Amygdala (tissue), 56 donors: ENCODE measurements at regions not wholly inside any gene's neighbourhood (a gene's known extent, or its start where the extent isn't known, plus 50 kb on each side); places are given as distances from the start of the nearest gene placed in this dataset.

ENCODE experiments used
- DNase-seq, 56 donors: peaks; one replicate each; lab custom pipeline; 2025; lab: John Stamatoyannopoulos, UW

DNA sequence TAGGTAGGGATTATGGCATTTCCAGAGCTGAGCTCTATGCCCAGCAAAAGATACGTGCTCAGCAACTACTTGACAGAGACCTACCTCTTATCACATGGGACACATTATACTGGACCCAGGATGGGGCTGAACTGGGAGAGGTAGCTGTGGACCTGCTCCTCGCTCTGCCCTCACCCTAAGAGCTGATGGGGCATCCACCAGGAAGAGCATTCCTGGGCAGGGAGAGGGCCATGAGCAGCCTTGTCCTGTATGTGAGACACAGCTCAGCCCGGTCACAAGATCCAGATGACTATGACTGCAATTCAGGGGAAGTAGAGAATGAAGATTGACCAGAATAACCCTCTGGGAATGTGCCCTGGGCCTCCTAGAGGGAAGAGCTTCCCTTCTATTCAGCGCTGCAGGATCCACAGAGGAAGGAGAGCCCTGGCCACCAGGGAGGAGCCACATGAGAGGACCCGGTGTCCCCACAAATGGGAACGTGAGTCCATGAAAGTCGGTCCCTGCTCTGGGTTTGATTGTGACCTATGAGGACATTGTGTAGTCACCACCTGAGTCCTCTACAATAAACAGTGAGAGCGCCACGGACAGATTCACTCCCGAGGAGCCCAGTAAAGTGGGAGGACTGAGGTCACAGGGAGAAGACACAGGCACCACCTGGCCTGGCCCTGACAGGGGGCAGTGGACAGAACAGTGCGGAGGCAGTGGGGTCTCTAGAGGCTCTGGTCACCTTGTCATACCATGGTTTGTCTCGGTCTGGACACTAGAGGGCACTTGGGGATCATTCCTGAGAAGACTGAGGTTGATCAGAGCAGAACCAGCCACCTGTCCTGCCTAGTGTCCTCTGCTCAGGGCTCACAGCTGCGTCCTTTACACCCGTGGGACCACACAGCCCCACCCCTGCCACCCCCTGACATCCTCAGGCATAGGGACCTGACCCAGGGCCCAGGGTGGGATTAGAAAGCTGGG lies 99.5 kb downstream of the ZNF280B start:
- peak in 2 of 56 donors; percentile 3 to 18 for DNase-seq

DNA sequence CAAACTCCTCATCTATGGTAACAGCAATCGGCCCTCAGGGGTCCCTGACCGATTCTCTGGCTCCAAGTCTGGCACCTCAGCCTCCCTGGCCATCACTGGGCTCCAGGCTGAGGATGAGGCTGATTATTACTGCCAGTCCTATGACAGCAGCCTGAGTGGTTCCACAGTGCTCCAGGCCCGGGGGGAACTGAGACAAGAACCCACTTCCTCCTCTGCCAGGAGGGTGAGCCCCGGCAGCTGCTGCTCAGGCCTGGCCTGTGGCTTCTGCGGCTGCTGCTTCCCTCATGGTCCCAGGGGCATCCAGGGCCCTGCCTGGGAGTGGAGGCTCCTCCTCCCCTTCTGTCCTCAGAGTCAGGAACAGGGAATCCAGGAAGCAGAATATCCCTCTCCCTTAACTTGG lies 98.4 kb downstream of the ZNF280B start:
- peak in 13 of 56 donors; percentile 6 to 45 (median 19) for DNase-seq

- DNase-seq, result no peak
These were observed 97.9 kb downstream of the ZNF280B start for GRCh38 chr22:22410677-22411076.

GRCh38 chr22:22414266-22414665 lies 94.3 kb downstream of the ZNF280B start:
- no peak for DNase-seq

GRCh38 chr22:22417495-22418162 lies 90.9 kb downstream of the ZNF280B start:
- no peak for DNase-seq

DNA sequence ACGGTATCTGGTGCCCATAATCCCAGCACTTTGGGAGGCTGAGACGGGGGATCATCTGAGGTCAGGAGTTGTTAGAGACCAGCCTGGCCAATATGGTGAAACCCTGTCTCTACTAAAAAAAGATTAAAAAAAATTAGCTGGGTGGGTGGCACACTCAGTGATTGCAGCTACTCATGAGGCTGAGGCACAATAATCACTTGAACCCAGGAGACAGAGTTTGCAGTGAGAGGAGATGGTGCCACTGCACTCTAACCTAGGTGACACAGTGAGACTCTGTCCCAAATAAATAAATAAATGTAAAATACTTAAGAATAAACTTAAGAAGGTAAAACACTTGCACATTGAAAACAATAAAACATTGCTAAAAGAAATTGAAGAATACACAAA lies 90.4 kb downstream of the ZNF280B start:
- DNase-seq, result no peak

DNA sequence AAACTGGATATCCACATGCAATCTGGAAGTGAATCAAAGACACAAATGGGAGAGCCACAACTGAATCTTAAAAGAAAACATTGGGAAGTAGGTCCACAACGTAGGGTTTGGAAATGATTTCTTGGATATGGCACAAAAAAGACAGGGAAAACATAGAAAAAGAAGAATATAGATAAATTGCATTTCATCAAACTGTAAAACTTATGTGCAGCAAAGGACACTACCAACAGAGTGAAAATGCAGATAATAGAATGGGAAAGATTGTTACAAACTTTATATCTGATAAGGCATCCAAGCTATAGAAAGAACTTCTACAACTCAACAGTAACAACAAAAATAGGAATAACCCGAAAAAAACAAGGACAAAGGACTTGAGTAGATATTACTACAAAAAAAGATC lies 89.6 kb downstream of the ZNF280B start:
- no peak for DNase-seq

DNA sequence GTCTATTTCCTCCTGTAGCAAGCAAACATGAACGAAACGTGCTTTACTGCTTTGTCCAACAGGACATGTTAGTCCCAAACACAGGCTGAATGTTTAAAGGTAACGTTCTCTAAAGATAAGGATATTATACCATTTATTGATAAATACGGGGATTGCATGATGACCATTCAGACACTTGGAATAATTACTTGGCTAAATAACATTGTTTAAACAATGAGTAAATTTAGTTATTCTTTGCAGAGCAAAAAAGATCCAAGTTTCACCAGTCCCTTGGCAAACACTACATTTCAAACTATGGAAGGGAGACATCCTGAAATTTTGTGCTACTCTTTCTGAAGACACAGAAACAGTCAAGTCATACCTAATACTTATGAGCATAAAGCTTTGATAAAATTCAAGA lies 88.0 kb downstream of the ZNF280B start:
- DNase-seq, result no peak

DNA sequence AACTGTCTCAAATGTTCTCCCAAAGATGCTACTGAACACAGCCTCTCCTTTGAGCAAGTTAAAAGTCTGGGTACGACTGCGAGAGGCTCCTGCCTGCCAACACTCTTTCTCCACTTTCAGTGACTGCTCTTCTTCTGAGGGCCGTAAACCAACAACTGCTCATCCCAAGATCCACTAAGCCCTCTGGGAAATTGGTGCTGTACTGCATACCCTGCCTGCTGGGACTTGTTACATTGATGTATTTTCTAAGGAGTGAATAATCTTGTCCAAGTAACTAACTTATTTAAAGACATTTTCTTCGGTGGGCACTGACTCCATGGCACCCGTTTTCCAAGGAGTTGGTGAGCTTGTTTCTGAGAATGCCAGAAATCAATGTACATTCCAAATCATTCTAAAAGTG lies 87.2 kb downstream of the ZNF280B start:
- no peak for DNase-seq

DNA sequence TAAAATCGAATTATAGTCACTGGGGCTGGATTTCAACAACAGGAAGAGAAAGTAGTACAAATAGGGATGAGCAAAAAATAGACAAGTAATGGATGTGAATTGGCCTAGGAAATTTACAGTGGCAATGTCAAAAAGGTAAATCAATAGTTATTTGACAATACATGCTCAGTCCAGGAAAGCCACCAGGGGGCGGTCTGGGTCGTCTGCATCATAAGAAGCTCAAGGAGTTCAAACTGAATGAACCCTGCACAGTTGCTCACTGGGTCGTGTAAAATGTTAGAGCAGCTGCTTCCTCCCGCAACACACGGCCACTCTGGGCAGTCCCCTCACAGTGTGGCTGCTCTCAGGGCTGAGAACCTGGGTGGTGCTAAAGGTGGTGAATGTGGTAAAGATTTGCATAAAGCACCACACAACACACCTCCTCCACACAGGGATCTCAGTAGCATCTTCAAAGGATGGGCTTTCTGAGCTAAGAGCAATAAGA lies 85.9 kb downstream of the ZNF280B start:
- peak in 22 of 56 donors; percentile 2 to 67 (median 21) for DNase-seq

GRCh38 chr22:22423681-22424080 lies 84.9 kb downstream of the ZNF280B start:
- no peak for DNase-seq

- no peak for DNase-seq
These were observed 84.2 kb downstream of the ZNF280B start for GRCh38 chr22:22424210-22424800.

- no peak for DNase-seq
These were observed 83.6 kb downstream of the ZNF280B start for GRCh38 chr22:22424956-22425355.

DNA sequence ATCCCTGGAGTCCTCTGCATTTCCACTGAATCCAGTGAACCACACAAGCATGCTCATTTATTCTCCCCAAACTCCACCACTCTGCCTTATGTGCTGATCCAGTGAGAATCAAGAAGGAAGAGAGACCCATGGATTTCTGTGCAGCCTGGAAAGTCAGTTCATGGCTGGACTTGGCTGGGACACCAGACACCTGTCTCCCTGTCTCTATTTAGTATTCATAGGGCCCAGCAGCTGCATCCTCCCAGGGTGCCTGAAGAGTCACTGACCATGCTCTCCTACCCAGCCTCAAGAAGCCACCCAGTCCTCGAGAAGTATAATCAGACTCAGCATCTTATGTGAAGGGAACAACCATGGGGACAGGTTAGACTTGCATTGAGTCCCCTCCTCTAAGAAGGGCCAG lies 83.2 kb downstream of the ZNF280B start:
- no peak for DNase-seq

- no peak for DNase-seq
These were observed 82.5 kb downstream of the ZNF280B start for GRCh38 chr22:22425783-22426624.

DNA sequence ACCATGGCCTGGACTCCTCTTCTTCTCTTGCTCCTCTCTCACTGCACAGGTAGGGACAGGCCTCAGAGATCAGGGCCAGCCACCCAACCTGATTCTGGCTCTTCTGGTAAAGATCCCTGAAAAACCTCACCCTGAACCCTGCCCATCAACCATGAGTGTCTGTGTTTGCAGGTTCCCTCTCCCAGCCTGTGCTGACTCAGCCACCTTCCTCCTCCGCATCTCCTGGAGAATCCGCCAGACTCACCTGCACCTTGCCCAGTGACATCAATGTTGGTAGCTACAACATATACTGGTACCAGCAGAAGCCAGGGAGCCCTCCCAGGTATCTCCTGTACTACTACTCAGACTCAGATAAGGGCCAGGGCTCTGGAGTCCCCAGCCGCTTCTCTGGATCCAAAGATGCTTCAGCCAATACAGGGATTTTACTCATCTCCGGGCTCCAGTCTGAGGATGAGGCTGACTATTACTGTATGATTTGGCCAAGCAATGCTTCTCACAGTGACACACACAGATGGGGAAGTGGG lies 80.9 kb downstream of the ZNF280B start:
- no peak for DNase-seq

DNA sequence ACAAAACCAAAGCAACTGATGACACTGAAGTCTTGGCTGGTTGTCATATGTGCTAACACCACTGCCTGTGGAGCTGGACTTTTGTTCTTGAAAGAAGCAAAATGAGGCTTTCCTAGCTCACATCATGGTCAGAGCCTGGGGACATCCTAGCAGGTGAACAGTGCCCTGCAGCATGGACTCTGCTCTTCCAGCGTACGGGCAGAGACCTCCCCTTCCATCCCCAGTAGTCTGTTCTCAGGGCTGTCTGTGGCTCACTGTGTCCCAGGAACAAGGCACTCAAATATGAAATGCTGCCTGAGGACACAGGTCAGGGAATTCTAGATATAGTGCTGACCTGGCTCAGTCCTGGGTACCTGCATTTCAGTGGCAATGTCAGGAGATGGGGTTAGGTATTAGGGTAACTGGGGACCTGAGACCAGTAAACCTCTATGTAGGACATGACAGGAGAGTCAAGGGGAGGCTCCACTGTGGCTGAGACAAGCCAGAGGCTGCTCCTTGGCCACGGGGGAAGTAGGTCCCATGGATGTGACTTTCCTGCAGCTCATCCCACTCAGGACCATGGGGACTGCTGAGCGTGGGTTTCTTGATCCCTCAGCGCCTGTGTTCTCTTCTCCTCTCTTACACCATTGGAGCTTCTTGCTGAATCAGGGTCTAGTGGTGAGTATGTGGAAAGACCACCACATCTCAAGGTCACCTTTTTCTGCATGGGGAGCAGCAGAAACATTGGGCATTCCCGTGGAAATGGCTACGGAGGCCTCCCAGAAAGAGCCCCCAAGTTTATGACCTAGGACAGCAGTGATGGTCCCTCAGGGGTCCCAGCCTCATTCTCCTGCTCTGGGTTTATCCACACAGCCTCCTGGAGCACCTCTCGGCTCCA lies 80.1 kb downstream of the ZNF280B start:
- no peak for DNase-seq

- DNase-seq, result no peak
These were observed 79.0 kb downstream of the ZNF280B start for GRCh38 chr22:22429369-22430108.
